Gastrocnemius medialis (tissue), 4 donors: ENCODE measurements at regions not wholly inside any gene's neighbourhood (a gene's known extent, or its start where the extent isn't known, plus 50 kb on each side); places are given as distances from the start of the nearest gene placed in this dataset.
"Not testable (repeated sequence)": the region's sequence is repeated elsewhere in the genome, so short reads cannot be mapped to it uniquely, and the experiment has no call there.

Experiments
- ATAC-seq, 2 donors: fragments of 150-250 bp; one replicate each; pipeline ENCODE4 v1.9.1; 2016
- DNase-seq, 2 donors: peaks; one replicate each; pipeline ENCODE4 v3.0.0-alpha.2; 2019
- H3K27ac ChIP-seq, 4 donors: fragments of 200-600 bp; sonication (generic); 1 replicate in 1 of 4; 2 replicates in 3 of 4; pipeline ENCODE4 v1.5.1; 2016 to 2018; ENCODE audit warnings: mild to moderate bottlenecking in 2 of 4, moderate library complexity in 1 of 4
- H3K27me3 ChIP-seq, 3 donors: fragments of 200-600 bp; sonication (generic) in 2 of 3; 1 replicate in 1 of 3; 2 replicates in 2 of 3; pipeline versions ENCODE4 v1.5.1 to v1.6.0; 2016 to 2019; ENCODE audit warnings: mild to moderate bottlenecking in 1 of 3, moderate library complexity in 1 of 3
- H3K36me3 ChIP-seq, 2 donors: fragments of 200-600 bp; sonication (generic) in 1 of 2; one replicate each; pipeline ENCODE4 v1.5.1; 2017 to 2018
- H3K4me1 ChIP-seq, 2 donors: fragments of 200-600 bp; sonication (generic) in 1 of 2; one replicate each; pipeline ENCODE4 v1.5.1; 2016 to 2017; ENCODE audit warnings: mild to moderate bottlenecking in 2 of 2
- H3K4me3 ChIP-seq, 4 donors: fragments of 200-600 bp; sonication (generic) in 3 of 4; 1 replicate in 1 of 4; 2 replicates in 3 of 4; pipeline ENCODE4 v1.5.1; 2016 to 2019; ENCODE audit warnings: mild to moderate bottlenecking in 2 of 4
- H3K9me3 ChIP-seq, 3 donors: fragments of 200-600 bp; sonication (generic) in 2 of 3; 1 replicate in 1 of 3; 2 replicates in 2 of 3; pipeline ENCODE4 v1.5.1; 2016 to 2019
- POLR2A ChIP-seq, 2 donors: fragments of 450-650 bp; IDR thresholded peaks; one replicate each; pipeline ENCODE4 v1.6.1; 2017; ENCODE audit warnings: antibody characterized with exemption in 2 of 2, mild to moderate bottlenecking in 2 of 2, moderate library complexity in 2 of 2
- in situ Hi-C, 4 donors: fragments of 200-750 bp; cut with MboI; loops; one replicate each; pipeline versions ENCODE4 v1.15.0 to v1.8.0; 2017; ENCODE audit warnings: low sequenced_read_pairs in 4 of 4
- intact Hi-C: fragments of 100-400 bp; cut with DNase I; formaldehyde crosslinking; loops from one replicate; pipeline ENCODE4 v1.15.1; 2023; ENCODE audit warnings: low total_unique reads
- TF ChIP-seq, protein P1 (sequence below), 5 experiments: fragments of 450-650 bp in 3 of 5; fragments of 200-600 bp in 2 of 5; sonication (generic) in 2 of 5; IDR thresholded peaks in 4 of 5; conservative IDR thresholded peaks in 1 of 5; 1 replicate in 4 of 5; 2 replicates in 1 of 5; pipeline ENCODE4 v1.5.1; 2016 to 2019; ENCODE audit warnings: antibody characterized with exemption in 5 of 5, mild to moderate bottlenecking in 3 of 5, moderate library complexity in 3 of 5

DNA sequence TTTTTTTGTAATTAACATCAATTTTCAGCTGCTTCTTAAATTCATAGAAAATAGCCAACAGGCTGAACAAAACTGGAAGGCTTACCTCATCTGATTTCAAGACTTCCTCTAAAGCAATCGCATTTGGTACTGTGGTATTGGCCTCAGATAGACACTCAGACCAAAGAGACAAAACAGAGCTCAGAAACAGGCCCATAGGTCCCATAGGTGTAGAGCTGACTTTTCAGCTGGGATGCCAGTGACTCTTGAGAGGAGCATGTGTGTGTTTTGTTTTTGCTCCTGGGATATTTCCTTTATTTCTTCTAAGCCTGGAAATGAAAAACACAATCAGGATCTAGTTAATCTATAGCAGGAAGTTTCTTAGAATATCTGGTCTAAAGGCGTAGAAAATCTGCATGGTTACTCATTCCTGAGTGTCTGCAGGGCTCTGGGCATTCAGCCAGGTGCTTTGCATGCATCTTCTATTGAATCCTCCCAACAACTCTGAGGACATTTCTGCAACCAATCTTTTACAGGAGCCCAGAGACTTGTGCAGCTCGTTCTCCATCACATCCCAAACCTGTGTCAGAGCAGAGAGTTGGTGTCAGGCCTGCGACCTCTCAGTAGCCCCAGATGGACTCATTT lies 190.8 kb downstream of the RTP5 start:
- DNase-seq (no peak), ATAC-seq (no peak)
- peaks cover 8 to 9% (median 8%) of the 10 kb centered on the region in 3 donors for H3K27me3 ChIP-seq
- no peak overlapping the region for H3K4me3 ChIP-seq
- H3K9me3 ChIP-seq = no peaks in the 10 kb centered on the region
- intact Hi-C loops (no loop called here), in situ Hi-C loops (no loop called here)
- TF ChIP-seq, protein P1, sequence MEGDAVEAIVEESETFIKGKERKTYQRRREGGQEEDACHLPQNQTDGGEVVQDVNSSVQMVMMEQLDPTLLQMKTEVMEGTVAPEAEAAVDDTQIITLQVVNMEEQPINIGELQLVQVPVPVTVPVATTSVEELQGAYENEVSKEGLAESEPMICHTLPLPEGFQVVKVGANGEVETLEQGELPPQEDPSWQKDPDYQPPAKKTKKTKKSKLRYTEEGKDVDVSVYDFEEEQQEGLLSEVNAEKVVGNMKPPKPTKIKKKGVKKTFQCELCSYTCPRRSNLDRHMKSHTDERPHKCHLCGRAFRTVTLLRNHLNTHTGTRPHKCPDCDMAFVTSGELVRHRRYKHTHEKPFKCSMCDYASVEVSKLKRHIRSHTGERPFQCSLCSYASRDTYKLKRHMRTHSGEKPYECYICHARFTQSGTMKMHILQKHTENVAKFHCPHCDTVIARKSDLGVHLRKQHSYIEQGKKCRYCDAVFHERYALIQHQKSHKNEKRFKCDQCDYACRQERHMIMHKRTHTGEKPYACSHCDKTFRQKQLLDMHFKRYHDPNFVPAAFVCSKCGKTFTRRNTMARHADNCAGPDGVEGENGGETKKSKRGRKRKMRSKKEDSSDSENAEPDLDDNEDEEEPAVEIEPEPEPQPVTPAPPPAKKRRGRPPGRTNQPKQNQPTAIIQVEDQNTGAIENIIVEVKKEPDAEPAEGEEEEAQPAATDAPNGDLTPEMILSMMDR (IDR thresholded peaks at IDR 0.05 in 4 of 5, conservative IDR thresholded peaks at IDR 0.05 in 1 of 5) = no peak
- TF ChIP-seq POLR2A (IDR thresholded peaks at IDR 0.05) = no peak
- no peaks in the 10 kb centered on the region for H3K36me3 ChIP-seq
- H3K27ac ChIP-seq = no peak overlapping the region
- no peaks in the 10 kb centered on the region for H3K4me1 ChIP-seq

DNA sequence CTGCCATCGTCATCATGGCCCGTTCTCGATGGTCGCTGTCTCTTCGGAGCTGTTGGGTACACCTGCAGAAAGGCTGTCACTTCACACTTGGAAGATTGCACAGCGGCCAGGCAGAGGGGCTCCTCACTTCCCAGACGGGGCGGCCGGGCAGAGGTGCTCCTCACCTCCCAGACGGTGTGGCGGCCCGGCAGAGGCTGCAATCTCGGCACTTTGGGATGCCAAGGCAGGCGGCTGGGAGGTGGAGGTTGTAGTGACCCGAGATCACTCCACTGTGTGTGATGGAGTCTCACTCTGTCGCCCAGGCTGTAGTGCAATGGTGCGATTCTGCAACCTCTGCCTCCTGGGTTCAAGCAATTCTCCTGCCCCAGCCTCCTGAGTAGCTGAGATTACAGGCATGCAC lies 192.4 kb downstream of the RTP5 start:
- H3K4me3 ChIP-seq, H3K4me1 ChIP-seq, H3K27ac ChIP-seq, in situ Hi-C loops, H3K36me3 ChIP-seq, ATAC-seq, intact Hi-C loops, H3K9me3 ChIP-seq, DNase-seq: not testable (repeated sequence)
- peaks cover 3 to 11% (median 6%) of the 10 kb centered on the region in 3 donors for H3K27me3 ChIP-seq

DNA sequence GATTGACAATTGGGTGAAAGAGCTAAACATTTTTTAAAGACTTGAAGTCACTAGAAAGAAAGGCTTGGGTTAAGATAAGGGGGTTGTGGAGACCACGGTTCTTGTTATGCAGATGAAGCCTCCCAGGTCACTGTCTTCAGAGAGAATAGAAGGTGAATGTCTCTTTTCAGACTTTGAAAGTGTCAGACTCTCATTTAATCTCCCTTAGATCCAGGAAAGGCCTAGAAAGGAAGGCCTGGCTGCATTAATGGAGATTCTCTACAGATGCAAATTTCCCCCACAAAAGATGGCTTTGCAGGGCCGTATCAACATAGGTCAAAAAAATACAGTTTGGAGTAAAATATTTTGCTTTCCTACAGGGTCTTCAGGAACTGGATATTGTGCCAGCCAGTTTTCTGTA lies 193.9 kb downstream of the RTP5 start:
- no peaks in the 10 kb centered on the region for H3K4me1 ChIP-seq
- peaks cover 0 to 11% (median 0%) of the 10 kb centered on the region in 3 donors for H3K27me3 ChIP-seq
- no peak overlapping the region for H3K27ac ChIP-seq
- ATAC-seq (no peak), DNase-seq (no peak)
- TF ChIP-seq, protein P1 (IDR thresholded peaks at IDR 0.05 in 4 of 5, conservative IDR thresholded peaks at IDR 0.05 in 1 of 5) = no peak
- no peak for TF ChIP-seq POLR2A (IDR thresholded peaks at IDR 0.05)
- in situ Hi-C loops (no loop called here), intact Hi-C loops (no loop called here)
- H3K36me3 ChIP-seq = no peaks in the 10 kb centered on the region
- H3K9me3 ChIP-seq = no peaks in the 10 kb centered on the region
- no peak overlapping the region for H3K4me3 ChIP-seq

DNA sequence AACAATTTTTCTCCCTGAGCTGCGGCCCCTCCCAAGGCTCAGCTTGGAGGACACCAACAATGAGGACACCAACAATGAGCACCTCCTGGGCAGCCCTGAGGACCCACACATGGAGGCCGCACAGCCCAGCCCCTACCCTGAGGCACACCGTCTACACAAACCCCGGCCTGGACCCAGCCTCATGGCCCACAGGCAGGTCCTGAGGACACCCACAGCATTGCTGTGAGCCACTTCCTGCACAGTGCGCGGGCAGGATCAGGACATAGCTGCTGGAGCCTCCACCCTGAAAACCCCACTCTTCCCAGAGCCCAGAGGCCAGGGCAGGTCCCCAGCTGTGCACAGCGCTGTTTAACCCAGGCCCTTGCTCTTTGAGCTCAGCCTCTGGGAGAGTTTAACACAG lies 194.3 kb downstream of the RTP5 start:
- in situ Hi-C loops (no loop called here), intact Hi-C loops (no loop called here)
- no peak overlapping the region for H3K27ac ChIP-seq
- no peaks in the 10 kb centered on the region for H3K4me1 ChIP-seq
- TF ChIP-seq POLR2A (IDR thresholded peaks at IDR 0.05) = no peak
- TF ChIP-seq, protein P1 (IDR thresholded peaks at IDR 0.05 in 4 of 5, conservative IDR thresholded peaks at IDR 0.05 in 1 of 5) = no peak
- DNase-seq = no peak
- ATAC-seq = no peak
- H3K27me3 ChIP-seq = peaks cover 0 to 11% (median 0%) of the 10 kb centered on the region in 3 donors
- no peaks in the 10 kb centered on the region for H3K36me3 ChIP-seq
- H3K4me3 ChIP-seq = no peak overlapping the region
- H3K9me3 ChIP-seq = no peaks in the 10 kb centered on the region

DNA sequence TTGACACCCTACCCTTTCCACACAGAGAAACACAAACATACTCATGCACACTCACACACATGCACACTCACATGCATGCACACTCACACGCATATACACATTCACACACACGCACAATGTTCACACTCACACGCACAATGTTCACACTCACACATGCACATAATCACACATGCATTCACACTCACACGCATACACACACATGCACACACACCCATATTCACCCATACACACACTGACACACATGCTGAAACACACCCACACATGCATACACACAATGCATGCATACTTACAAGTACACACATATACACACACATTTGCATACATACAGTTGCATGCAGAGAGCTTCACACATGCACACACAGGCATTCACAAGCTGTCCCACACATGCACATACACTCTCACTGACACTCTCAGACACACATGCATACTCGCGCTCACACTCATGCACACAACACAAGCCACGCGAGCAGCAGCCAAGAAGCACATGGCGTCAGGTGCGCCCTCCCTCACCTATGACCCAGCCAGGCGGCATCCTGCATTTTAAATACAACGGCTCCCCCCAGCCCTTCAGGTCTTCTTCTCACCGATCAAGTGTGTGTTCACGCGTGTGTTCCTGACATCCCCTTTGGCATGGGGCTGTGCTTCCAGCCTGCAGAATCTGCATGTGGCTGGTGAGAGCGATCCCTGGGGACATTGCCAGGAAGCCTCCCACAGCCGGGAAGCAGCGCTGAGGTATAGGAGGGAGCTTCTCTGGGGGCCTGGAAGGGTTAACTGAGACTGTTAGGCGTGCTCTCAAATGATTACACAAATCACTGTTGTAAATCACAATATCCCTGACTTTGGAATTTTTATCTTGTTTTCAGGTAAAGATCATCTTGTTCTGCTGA lies 195.1 kb downstream of the RTP5 start:
- H3K27me3 ChIP-seq = peaks cover 0 to 11% (median 0%) of the 10 kb centered on the region in 3 donors
- no peak overlapping the region for H3K27ac ChIP-seq
- intact Hi-C loops (no loop called here), in situ Hi-C loops (no loop called here)
- no peak overlapping the region for H3K4me3 ChIP-seq
- H3K9me3 ChIP-seq = no peaks in the 10 kb centered on the region
- ATAC-seq = no peak
- no peaks in the 10 kb centered on the region for H3K4me1 ChIP-seq
- TF ChIP-seq, protein P1 (IDR thresholded peaks at IDR 0.05 in 4 of 5, conservative IDR thresholded peaks at IDR 0.05 in 1 of 5) = no peak
- no peak for TF ChIP-seq POLR2A (IDR thresholded peaks at IDR 0.05)
- no peaks in the 10 kb centered on the region for H3K36me3 ChIP-seq
- DNase-seq = no peak
